G401.6 (cell line): ENCODE measurements at regions not wholly inside any gene's neighbourhood (a gene's known extent, or its start where the extent isn't known, plus 50 kb on each side); places are given as distances from the start of the nearest gene placed in this dataset.
"Not testable (repeated sequence)": the region's sequence is repeated elsewhere in the genome, so short reads cannot be mapped to it uniquely, and the experiment has no call there.

ENCODE experiments used
- FAIRE-seq: peaks from 2 replicates; lab custom pipeline; 2012; peaks lifted over from hg19 to GRCh38; lab: Jason Lieb, UNC

- no peak for FAIRE-seq
These were observed 942.3 kb downstream of the TAF11L14 start for GRCh38 chr5:18576586-18576985.

- no peak for FAIRE-seq
These were observed 966.9 kb downstream of the TAF11L14 start for GRCh38 chr5:18601185-18601584.

- no peak for FAIRE-seq
These were observed 968.1 kb downstream of the TAF11L14 start for GRCh38 chr5:18602402-18602801.

GRCh38 chr5:18605186-18605585 lies 970.9 kb downstream of the TAF11L14 start:
- FAIRE-seq = no peak

GRCh38 chr5:18607570-18607969 lies 973.3 kb downstream of the TAF11L14 start:
- FAIRE-seq = no peak

- FAIRE-seq = not testable (repeated sequence)
These were observed 982.9 kb downstream of the TAF11L14 start for GRCh38 chr5:18617191-18617590.

GRCh38 chr5:18630458-18631045 lies 996.3 kb downstream of the TAF11L14 start:
- no peak for FAIRE-seq

GRCh38 chr5:18652404-18653215 lies 1018.4 kb downstream of the TAF11L14 start:
- FAIRE-seq = no peak

- FAIRE-seq = no peak
These were observed 1019.0 kb downstream of the TAF11L14 start for GRCh38 chr5:18653216-18653752.

GRCh38 chr5:18660511-18660910 lies 1026.3 kb downstream of the TAF11L14 start:
- FAIRE-seq = no peak

GRCh38 chr5:18662231-18662630 lies 1028.0 kb downstream of the TAF11L14 start:
- FAIRE-seq = no peak

- FAIRE-seq = not testable (repeated sequence)
These were observed 1040.0 kb downstream of the TAF11L14 start for GRCh38 chr5:18674212-18674611.

- FAIRE-seq = no peak
These were observed 1040.8 kb downstream of the TAF11L14 start for GRCh38 chr5:18675041-18675440.

- FAIRE-seq = no peak
These were observed 1052.0 kb downstream of the TAF11L14 start for GRCh38 chr5:18686253-18686652.

- FAIRE-seq = no peak
These were observed 1053.2 kb downstream of the TAF11L14 start for GRCh38 chr5:18687429-18687828.

- no peak for FAIRE-seq
These were observed 1065.4 kb downstream of the TAF11L14 start for GRCh38 chr5:18699681-18700080.

GRCh38 chr5:18702821-18703220 lies 1068.6 kb downstream of the TAF11L14 start:
- no peak for FAIRE-seq

- FAIRE-seq = no peak
These were observed 1078.8 kb downstream of the TAF11L14 start for GRCh38 chr5:18712936-18713485.

GRCh38 chr5:18720002-18720401 lies 1085.7 kb downstream of the TAF11L14 start:
- FAIRE-seq = no peak

GRCh38 chr5:18732556-18733479 lies 1098.6 kb downstream of the TAF11L14 start:
- no peak for FAIRE-seq

- FAIRE-seq = no peak
These were observed 1101.8 kb downstream of the TAF11L14 start for GRCh38 chr5:18736051-18736398.

GRCh38 chr5:18736736-18737135 lies 1102.5 kb downstream of the TAF11L14 start:
- FAIRE-seq = not testable (repeated sequence)
